HEK293T (cell line): ENCODE measurements at regions not wholly inside any gene's neighbourhood (a gene's known extent, or its start where the extent isn't known, plus 50 kb on each side); places are given as distances from the start of the nearest gene placed in this dataset.

Source experiments
- FOXM1 ChIP-seq: fragments of 450-650 bp; IDR thresholded peaks from 2 replicates; pipeline ENCODE4 v1.6.1; 2017; ENCODE audit warnings: mild to moderate bottlenecking, borderline replicate concordance
- L3MBTL2 ChIP-seq: fragments of 450-650 bp; conservative IDR thresholded peaks from 2 replicates; pipeline ENCODE4 v1.6.1; 2016; ENCODE audit warnings: mild to moderate bottlenecking
- ZNF384 ChIP-seq: fragments of 450-650 bp; IDR thresholded peaks from 2 replicates; pipeline ENCODE4 v1.6.1; 2016

DNA sequence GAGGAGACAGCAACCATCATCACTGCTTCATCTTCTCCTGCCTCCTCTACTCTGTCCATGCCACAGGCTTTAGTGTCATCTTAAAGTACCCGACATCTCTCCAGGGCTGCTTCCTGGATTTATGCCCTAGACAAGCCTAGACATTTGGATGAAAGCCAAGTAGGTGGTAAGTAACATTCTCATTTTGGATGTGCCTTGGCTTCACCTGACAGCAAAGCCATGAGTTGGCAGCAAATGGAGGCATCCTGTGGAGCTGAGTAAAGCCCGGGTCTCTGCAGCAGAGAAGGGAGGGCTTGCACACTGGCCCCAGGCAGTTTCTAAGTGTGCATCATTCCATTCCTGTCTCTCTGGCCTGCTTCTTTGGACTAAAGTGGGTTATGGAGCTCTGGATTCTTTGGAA lies 299.1 kb downstream of the DMAC1 start:
- TF ChIP-seq FOXM1 = no peak
- no peak for TF ChIP-seq ZNF384
- no peak for TF ChIP-seq L3MBTL2
